ENCODE measurements at regions not wholly inside any gene's neighbourhood (a gene's known extent, or its start where the extent isn't known, plus 50 kb on each side); places are given as distances from the start of the nearest gene placed in this dataset.

GRCh38 chr11:91778758-91779157 is 445.9 kb upstream of the FAT3 start:
- no peak for DNase-seq (ENCODE audit: low read depth in 4 of 4, low spot score in 3 of 4)

GRCh38 chr11:91776655-91777054 is 448.0 kb upstream of the FAT3 start:
- DNase-seq (ENCODE audit: low read depth in 4 of 4, low spot score in 3 of 4): no peak

GRCh38 chr11:91773090-91773489 is 451.5 kb upstream of the FAT3 start:
- no peak for DNase-seq (ENCODE audit: low read depth in 4 of 4, low spot score in 3 of 4)

GRCh38 chr11:91771961-91772360 is 452.7 kb upstream of the FAT3 start:
- no peak for DNase-seq (ENCODE audit: low read depth in 4 of 4, low spot score in 3 of 4)

- no peak for DNase-seq (ENCODE audit: low read depth in 4 of 4, low spot score in 3 of 4)
These were observed 455.8 kb upstream of the FAT3 start for GRCh38 chr11:91768783-91769182.

GRCh38 chr11:91763331-91763730 is 461.3 kb upstream of the FAT3 start:
- no peak for DNase-seq (ENCODE audit: low read depth in 4 of 4, low spot score in 3 of 4)

- DNase-seq (ENCODE audit: low read depth in 4 of 4, low spot score in 3 of 4): no peak
These were observed 463.1 kb upstream of the FAT3 start for GRCh38 chr11:91761406-91762025.

- no peak for DNase-seq (ENCODE audit: low read depth in 4 of 4, low spot score in 3 of 4)
These were observed 467.7 kb upstream of the FAT3 start for GRCh38 chr11:91756829-91757480.

GRCh38 chr11:91755951-91756707 is 468.5 kb upstream of the FAT3 start:
- DNase-seq (ENCODE audit: low read depth in 4 of 4, low spot score in 3 of 4): no peak

- no peak for DNase-seq (ENCODE audit: low read depth in 4 of 4, low spot score in 3 of 4)
These were observed 469.1 kb upstream of the FAT3 start for GRCh38 chr11:91755526-91755925.

- no peak for DNase-seq (ENCODE audit: low read depth in 4 of 4, low spot score in 3 of 4)
These were observed 475.4 kb upstream of the FAT3 start for GRCh38 chr11:91749251-91749650.

- no peak for DNase-seq (ENCODE audit: low read depth in 4 of 4, low spot score in 3 of 4)
These were observed 482.5 kb upstream of the FAT3 start for GRCh38 chr11:91742155-91742554.

GRCh38 chr11:91731051-91731450 is 493.6 kb upstream of the FAT3 start:
- DNase-seq (ENCODE audit: low read depth in 4 of 4, low spot score in 3 of 4): no peak

- DNase-seq (ENCODE audit: low read depth in 4 of 4, low spot score in 3 of 4): no peak
These were observed 494.0 kb upstream of the FAT3 start for GRCh38 chr11:91730620-91731019.

- DNase-seq (ENCODE audit: low read depth in 4 of 4, low spot score in 3 of 4): no peak
These were observed 494.6 kb upstream of the FAT3 start for GRCh38 chr11:91730057-91730456.

GRCh38 chr11:91717169-91717568 is 507.4 kb upstream of the FAT3 start:
- DNase-seq (ENCODE audit: low read depth in 4 of 4, low spot score in 3 of 4): no peak

GRCh38 chr11:91707652-91708482 is 516.8 kb upstream of the FAT3 start:
- no peak for DNase-seq (ENCODE audit: low read depth in 4 of 4, low spot score in 3 of 4)

GRCh38 chr11:91703042-91703441 is 521.6 kb upstream of the FAT3 start:
- DNase-seq (ENCODE audit: low read depth in 4 of 4, low spot score in 3 of 4): no peak

- DNase-seq (ENCODE audit: low read depth in 4 of 4, low spot score in 3 of 4): no peak
These were observed 523.8 kb upstream of the FAT3 start for GRCh38 chr11:91700854-91701253.

- DNase-seq (ENCODE audit: low read depth in 4 of 4, low spot score in 3 of 4): peak in 1 of 4 donors; percentile 7
These were observed 525.8 kb upstream of the FAT3 start for GRCh38 chr11:91698845-91699244.

- no peak for DNase-seq (ENCODE audit: low read depth in 4 of 4, low spot score in 3 of 4)
These were observed 530.3 kb upstream of the FAT3 start for GRCh38 chr11:91694331-91694730.

Measured in left renal pelvis (tissue), 4 donors.